Uterus (tissue), 2 donors: ENCODE measurements at regions not wholly inside any gene's neighbourhood (a gene's known extent, or its start where the extent isn't known, plus 50 kb on each side); places are given as distances from the start of the nearest gene placed in this dataset.

ENCODE experiments used
- POLR2A ChIP-seq, 2 donors: fragments of 450-650 bp; IDR thresholded peaks; one replicate each; pipeline ENCODE4 v1.6.1; 2016; ENCODE audit warnings: antibody characterized with exemption in 2 of 2, mild to moderate bottlenecking in 1 of 2, moderate library complexity in 1 of 2
- TF ChIP-seq, protein P1 (sequence below), 4 experiments: fragments of 200-600 bp in 2 of 4; fragments of 450-650 bp in 2 of 4; sonication (generic) in 2 of 4; IDR thresholded peaks; one replicate each; pipeline ENCODE4 v1.5.1; 2016 to 2019; ENCODE audit warnings: antibody characterized with exemption in 4 of 4, mild to moderate bottlenecking in 2 of 4, moderate library complexity in 1 of 4

DNA sequence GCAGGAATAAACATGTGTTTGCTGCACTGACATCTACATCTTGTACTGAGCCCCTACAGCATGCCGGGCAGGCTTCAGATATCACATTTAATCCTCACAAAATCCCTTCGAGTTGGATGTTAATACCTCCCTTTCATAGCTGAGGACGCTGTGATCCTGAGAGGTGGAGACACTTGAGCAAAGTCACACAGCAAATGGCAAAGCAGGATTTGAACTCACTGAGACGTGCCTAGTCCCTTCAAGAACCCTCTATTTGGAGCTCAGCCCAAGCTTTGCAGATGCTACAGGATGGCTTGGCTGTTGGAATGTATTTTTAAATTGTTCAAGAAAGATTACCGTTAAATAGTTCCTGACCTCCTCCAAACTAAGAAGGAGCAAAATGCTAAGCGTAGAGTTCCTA is 64.6 kb upstream of the SLC6A6 start:
- TF ChIP-seq, protein P1, sequence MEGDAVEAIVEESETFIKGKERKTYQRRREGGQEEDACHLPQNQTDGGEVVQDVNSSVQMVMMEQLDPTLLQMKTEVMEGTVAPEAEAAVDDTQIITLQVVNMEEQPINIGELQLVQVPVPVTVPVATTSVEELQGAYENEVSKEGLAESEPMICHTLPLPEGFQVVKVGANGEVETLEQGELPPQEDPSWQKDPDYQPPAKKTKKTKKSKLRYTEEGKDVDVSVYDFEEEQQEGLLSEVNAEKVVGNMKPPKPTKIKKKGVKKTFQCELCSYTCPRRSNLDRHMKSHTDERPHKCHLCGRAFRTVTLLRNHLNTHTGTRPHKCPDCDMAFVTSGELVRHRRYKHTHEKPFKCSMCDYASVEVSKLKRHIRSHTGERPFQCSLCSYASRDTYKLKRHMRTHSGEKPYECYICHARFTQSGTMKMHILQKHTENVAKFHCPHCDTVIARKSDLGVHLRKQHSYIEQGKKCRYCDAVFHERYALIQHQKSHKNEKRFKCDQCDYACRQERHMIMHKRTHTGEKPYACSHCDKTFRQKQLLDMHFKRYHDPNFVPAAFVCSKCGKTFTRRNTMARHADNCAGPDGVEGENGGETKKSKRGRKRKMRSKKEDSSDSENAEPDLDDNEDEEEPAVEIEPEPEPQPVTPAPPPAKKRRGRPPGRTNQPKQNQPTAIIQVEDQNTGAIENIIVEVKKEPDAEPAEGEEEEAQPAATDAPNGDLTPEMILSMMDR (IDR thresholded peaks at IDR 0.05): no peak
- no peak for TF ChIP-seq POLR2A (IDR thresholded peaks at IDR 0.05)
